ENCODE measurements at regions not wholly inside any gene's neighbourhood (a gene's known extent, or its start where the extent isn't known, plus 50 kb on each side); places are given as distances from the start of the nearest gene placed in this dataset.

DNA sequence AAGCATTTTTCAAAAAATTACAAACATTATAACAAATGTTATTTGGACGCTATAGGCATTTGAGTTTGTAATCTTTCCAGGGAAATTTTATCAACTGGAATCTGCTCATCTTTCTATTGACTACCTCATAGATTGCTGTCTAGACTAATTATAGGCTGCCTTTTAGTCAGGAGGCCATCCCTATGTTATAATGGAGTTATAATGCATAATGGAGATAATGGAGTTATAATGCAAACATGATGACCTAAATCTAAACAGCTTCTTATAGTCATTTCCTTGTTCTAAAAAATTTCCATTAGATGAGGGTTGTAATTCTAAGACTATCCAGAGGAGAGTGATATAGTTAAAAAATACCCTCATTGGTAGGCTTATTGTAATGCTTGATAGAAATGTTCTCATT is 226.4 kb downstream of the SI start:
- peaks cover 0 to 6% (median 0%) of the 10 kb centered on the region in 7 donors for H3K9me3 Mint-ChIP-seq
- H3K9ac ChIP-seq (ENCODE audit: insufficient read depth, low read length, poor library complexity, severe bottlenecking): no peak overlapping the region
- no CpG with 5 or more reads among the region's 1 CpG for WGBS (ENCODE audit: insufficient coverage)

DNA sequence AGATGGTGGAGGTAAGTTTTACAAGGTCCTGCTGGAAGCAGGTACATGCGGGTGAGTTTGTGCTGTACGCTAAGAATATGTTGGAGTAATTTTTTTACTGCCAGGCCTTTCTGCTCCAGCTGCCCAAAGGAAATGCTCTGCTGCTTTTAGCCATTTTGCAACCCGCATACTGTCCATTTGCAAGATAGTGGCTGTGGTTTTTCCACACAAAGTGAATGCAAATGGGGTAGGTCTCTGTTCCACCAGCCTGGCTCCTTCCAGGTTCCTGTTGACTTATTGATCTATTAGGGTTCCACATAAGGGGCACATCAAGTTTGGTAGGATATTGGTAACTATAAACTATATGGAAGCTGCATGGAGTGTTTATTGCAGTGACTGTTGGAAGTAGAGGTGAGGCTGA is 227.1 kb downstream of the SI start:
- no peak overlapping the region for H3K27ac ChIP-seq (ENCODE audit: low read depth in 1 of 2, low read length in 2 of 2)
- no peaks in the 10 kb centered on the region for H3K36me3 ChIP-seq (replicated peaks in 1 of 2; ENCODE audit: control insufficient read depth in 1 of 2, insufficient read depth in 2 of 2, low read length in 2 of 2)
- no peaks in the 10 kb centered on the region for H3K27me3 ChIP-seq (ENCODE audit: control insufficient read depth in 2 of 2, insufficient read depth in 2 of 2, low read length in 2 of 2)
- H4K20me1 ChIP-seq (ENCODE audit: insufficient read depth, low read length): no peaks in the 10 kb centered on the region
- intact Hi-C loops (cut with micrococcal nuclease): no loop called here
- WGBS (ENCODE audit: insufficient coverage): 78% methylated on average over 3 of the region's 3 CpGs
- no peaks in the 10 kb centered on the region for H3K79me2 ChIP-seq (ENCODE audit: insufficient read depth, low read length)
- peaks cover 0 to 2% (median 0%) of the 10 kb centered on the region in 3 donors for H3K27me3 Mint-ChIP-seq (ENCODE audit: low read depth in 3 of 3)
- no peaks in the 10 kb centered on the region for H3K36me3 Mint-ChIP-seq
- TF ChIP-seq, protein P1, sequence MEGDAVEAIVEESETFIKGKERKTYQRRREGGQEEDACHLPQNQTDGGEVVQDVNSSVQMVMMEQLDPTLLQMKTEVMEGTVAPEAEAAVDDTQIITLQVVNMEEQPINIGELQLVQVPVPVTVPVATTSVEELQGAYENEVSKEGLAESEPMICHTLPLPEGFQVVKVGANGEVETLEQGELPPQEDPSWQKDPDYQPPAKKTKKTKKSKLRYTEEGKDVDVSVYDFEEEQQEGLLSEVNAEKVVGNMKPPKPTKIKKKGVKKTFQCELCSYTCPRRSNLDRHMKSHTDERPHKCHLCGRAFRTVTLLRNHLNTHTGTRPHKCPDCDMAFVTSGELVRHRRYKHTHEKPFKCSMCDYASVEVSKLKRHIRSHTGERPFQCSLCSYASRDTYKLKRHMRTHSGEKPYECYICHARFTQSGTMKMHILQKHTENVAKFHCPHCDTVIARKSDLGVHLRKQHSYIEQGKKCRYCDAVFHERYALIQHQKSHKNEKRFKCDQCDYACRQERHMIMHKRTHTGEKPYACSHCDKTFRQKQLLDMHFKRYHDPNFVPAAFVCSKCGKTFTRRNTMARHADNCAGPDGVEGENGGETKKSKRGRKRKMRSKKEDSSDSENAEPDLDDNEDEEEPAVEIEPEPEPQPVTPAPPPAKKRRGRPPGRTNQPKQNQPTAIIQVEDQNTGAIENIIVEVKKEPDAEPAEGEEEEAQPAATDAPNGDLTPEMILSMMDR (IDR thresholded peaks at IDR 0.05): no peak
- H2AFZ ChIP-seq (ENCODE audit: insufficient read depth, low read depth, low read length, poor library complexity, severe bottlenecking): no peak overlapping the region
- no peak overlapping the region for H3K4me2 ChIP-seq (replicated peaks; ENCODE audit: extremely low read depth, low read length, poor library complexity, severe bottlenecking)
- H3K4me1 ChIP-seq (ENCODE audit: control insufficient read depth in 1 of 2, insufficient read depth in 2 of 2, low read length in 2 of 2): no peaks in the 10 kb centered on the region
- peaks cover 0 to 2% of the 10 kb centered on the region in 2 donors for H3K9me3 ChIP-seq (replicated peaks in 1 of 2; ENCODE audit: control insufficient read depth in 1 of 2, insufficient read depth in 1 of 2, low read length in 2 of 2)
- DNase-seq: no peak
- H3K4me1 Mint-ChIP-seq: no peaks in the 10 kb centered on the region
- H3K27ac Mint-ChIP-seq: no peak overlapping the region
- H3K9ac ChIP-seq (ENCODE audit: insufficient read depth, low read length, poor library complexity, severe bottlenecking): no peak overlapping the region
- H3K4me3 Mint-ChIP-seq: no peak overlapping the region
- H3K4me3 ChIP-seq (replicated peaks in 1 of 3; ENCODE audit: low read depth in 2 of 3, low read length in 3 of 3): no peak overlapping the region
- peaks cover 0 to 8% (median 0%) of the 10 kb centered on the region in 7 donors for H3K9me3 Mint-ChIP-seq

More for the DNA sequence above, 226.4 kb downstream of the SI start:
- Mint-ChIP-seq H3K36me3 (no peaks in the 10 kb centered on the region), H3K4me3 (no peak overlapping the region), H3K4me1 (no peaks in the 10 kb centered on the region), H3K27me3 (ENCODE audit: low read depth in 3 of 3) (peaks cover 0 to 2% (median 0%) of the 10 kb centered on the region in 3 donors), H3K27ac (no peak overlapping the region)
- Histone ChIP-seq H4K20me1 (ENCODE audit: insufficient read depth, low read length) (no peaks in the 10 kb centered on the region), H3K36me3 (replicated peaks in 1 of 2; ENCODE audit: control insufficient read depth in 1 of 2, insufficient read depth in 2 of 2, low read length in 2 of 2) (no peaks in the 10 kb centered on the region), H3K27me3 (ENCODE audit: control insufficient read depth in 2 of 2, insufficient read depth in 2 of 2, low read length in 2 of 2) (no peaks in the 10 kb centered on the region), H3K4me3 (replicated peaks in 1 of 3; ENCODE audit: low read depth in 2 of 3, low read length in 3 of 3) (no peak overlapping the region), H2AFZ (ENCODE audit: insufficient read depth, low read depth, low read length, poor library complexity, severe bottlenecking) (no peak overlapping the region), H3K27ac (ENCODE audit: low read depth in 1 of 2, low read length in 2 of 2) (no peak overlapping the region), H3K4me2 (replicated peaks; ENCODE audit: extremely low read depth, low read length, poor library complexity, severe bottlenecking) (no peak overlapping the region), H3K9me3 (replicated peaks in 1 of 2; ENCODE audit: control insufficient read depth in 1 of 2, insufficient read depth in 1 of 2, low read length in 2 of 2) (peaks cover 0 to 2% of the 10 kb centered on the region in 2 donors), H3K79me2 (ENCODE audit: insufficient read depth, low read length) (no peaks in the 10 kb centered on the region), H3K4me1 (ENCODE audit: control insufficient read depth in 1 of 2, insufficient read depth in 2 of 2, low read length in 2 of 2) (no peaks in the 10 kb centered on the region)
- no peak for DNase-seq
- intact Hi-C loops (cut with micrococcal nuclease): no loop called here
- TF ChIP-seq, protein P1 (IDR thresholded peaks at IDR 0.05): no peak

All from CD14-positive monocyte (primary cell).